ENCODE measurements at regions not wholly inside any gene's neighbourhood (a gene's known extent, or its start where the extent isn't known, plus 50 kb on each side); places are given as distances from the start of the nearest gene placed in this dataset.

- TF ChIP-seq POLR2A (IDR thresholded peaks at IDR 0.05), result no peak
- TF ChIP-seq, protein P1, sequence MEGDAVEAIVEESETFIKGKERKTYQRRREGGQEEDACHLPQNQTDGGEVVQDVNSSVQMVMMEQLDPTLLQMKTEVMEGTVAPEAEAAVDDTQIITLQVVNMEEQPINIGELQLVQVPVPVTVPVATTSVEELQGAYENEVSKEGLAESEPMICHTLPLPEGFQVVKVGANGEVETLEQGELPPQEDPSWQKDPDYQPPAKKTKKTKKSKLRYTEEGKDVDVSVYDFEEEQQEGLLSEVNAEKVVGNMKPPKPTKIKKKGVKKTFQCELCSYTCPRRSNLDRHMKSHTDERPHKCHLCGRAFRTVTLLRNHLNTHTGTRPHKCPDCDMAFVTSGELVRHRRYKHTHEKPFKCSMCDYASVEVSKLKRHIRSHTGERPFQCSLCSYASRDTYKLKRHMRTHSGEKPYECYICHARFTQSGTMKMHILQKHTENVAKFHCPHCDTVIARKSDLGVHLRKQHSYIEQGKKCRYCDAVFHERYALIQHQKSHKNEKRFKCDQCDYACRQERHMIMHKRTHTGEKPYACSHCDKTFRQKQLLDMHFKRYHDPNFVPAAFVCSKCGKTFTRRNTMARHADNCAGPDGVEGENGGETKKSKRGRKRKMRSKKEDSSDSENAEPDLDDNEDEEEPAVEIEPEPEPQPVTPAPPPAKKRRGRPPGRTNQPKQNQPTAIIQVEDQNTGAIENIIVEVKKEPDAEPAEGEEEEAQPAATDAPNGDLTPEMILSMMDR (IDR thresholded peaks at IDR 0.05), result no peak
These were observed 516.9 kb upstream of the KLF12 start for GRCh38 chr13:74651121-74651520.
